ENCODE measurements at regions not wholly inside any gene's neighbourhood (a gene's known extent, or its start where the extent isn't known, plus 50 kb on each side); places are given as distances from the start of the nearest gene placed in this dataset.

GRCh38 chr14:104515811-104516780 is 63.5 kb upstream of the C14orf180 start:
- peaks cover 3 to 7% (median 3%) of the 10 kb centered on the region in 3 donors for H3K9me3 Mint-ChIP-seq
- H3K27me3 Mint-ChIP-seq = peaks cover 6% of the 10 kb centered on the region
- no peak overlapping the region for H3K27ac Mint-ChIP-seq
- H3K4me1 Mint-ChIP-seq = peaks cover 0 to 2% (median 0%) of the 10 kb centered on the region in 3 donors
- H3K4me3 Mint-ChIP-seq = no peak overlapping the region
- H3K36me3 Mint-ChIP-seq = peaks cover 1% of the 10 kb centered on the region

GRCh38 chr14:104516906-104517305 is 62.7 kb upstream of the C14orf180 start:
- Mint-ChIP-seq H3K27ac (no peak overlapping the region), H3K9me3 (peaks cover 3 to 7% (median 3%) of the 10 kb centered on the region in 3 donors), H3K27me3 (peaks cover 6% of the 10 kb centered on the region), H3K4me3 (no peak overlapping the region), H3K4me1 (peaks cover 0 to 3% (median 2%) of the 10 kb centered on the region in 3 donors), H3K36me3 (peaks cover 1% of the 10 kb centered on the region)

- Mint-ChIP-seq H3K4me1 (peaks cover 0 to 3% (median 2%) of the 10 kb centered on the region in 3 donors), H3K27ac (no peak overlapping the region)
Observed at GRCh38 chr14:104517426-104517825, 62.1 kb upstream of the C14orf180 start.

GRCh38 chr14:104517867-104518266 is 61.7 kb upstream of the C14orf180 start:
- peaks cover 0 to 3% (median 2%) of the 10 kb centered on the region in 3 donors for H3K4me1 Mint-ChIP-seq
- no peak overlapping the region for H3K4me3 Mint-ChIP-seq
- peaks cover 1% of the 10 kb centered on the region for H3K36me3 Mint-ChIP-seq
- no peak overlapping the region for H3K27ac Mint-ChIP-seq
- peaks cover 3 to 7% (median 3%) of the 10 kb centered on the region in 3 donors for H3K9me3 Mint-ChIP-seq
- peaks cover 3% of the 10 kb centered on the region for H3K27me3 Mint-ChIP-seq

More at GRCh38 chr14:104517426-104517825, 62.1 kb upstream of the C14orf180 start:
- H3K4me3 Mint-ChIP-seq = no peak overlapping the region
- peaks cover 3 to 7% (median 3%) of the 10 kb centered on the region in 3 donors for H3K9me3 Mint-ChIP-seq
- peaks cover 1% of the 10 kb centered on the region for H3K36me3 Mint-ChIP-seq
- peaks cover 3% of the 10 kb centered on the region for H3K27me3 Mint-ChIP-seq

- peaks cover 3 to 7% (median 5%) of the 10 kb centered on the region in 3 donors for H3K9me3 Mint-ChIP-seq
- peaks cover 3% of the 10 kb centered on the region for H3K27me3 Mint-ChIP-seq
- H3K4me3 Mint-ChIP-seq = no peak overlapping the region
- H3K36me3 Mint-ChIP-seq = peaks cover 1% of the 10 kb centered on the region
- H3K27ac Mint-ChIP-seq = no peak overlapping the region
- peaks cover 0 to 3% (median 2%) of the 10 kb centered on the region in 3 donors for H3K4me1 Mint-ChIP-seq
Observed at GRCh38 chr14:104518659-104519350, 60.8 kb upstream of the C14orf180 start.

- Mint-ChIP-seq H3K27ac (no peak overlapping the region), H3K27me3 (peaks cover 1% of the 10 kb centered on the region), H3K36me3 (peaks cover 1% of the 10 kb centered on the region), H3K9me3 (peaks cover 3 to 9% (median 5%) of the 10 kb centered on the region in 3 donors), H3K4me3 (no peak overlapping the region), H3K4me1 (peaks cover 0 to 3% (median 2%) of the 10 kb centered on the region in 3 donors)
Observed at GRCh38 chr14:104519721-104520120, 59.8 kb upstream of the C14orf180 start.

- peaks cover 3 to 15% (median 5%) of the 10 kb centered on the region in 3 donors for H3K9me3 Mint-ChIP-seq
- H3K4me3 Mint-ChIP-seq = no peak overlapping the region
- H3K27me3 Mint-ChIP-seq = peaks cover 1% of the 10 kb centered on the region
- H3K4me1 Mint-ChIP-seq = peaks cover 0 to 3% (median 0%) of the 10 kb centered on the region in 3 donors
- H3K36me3 Mint-ChIP-seq = peaks cover 1% of the 10 kb centered on the region
- H3K27ac Mint-ChIP-seq = peak overlapping the region in 1 of 3 donors; percentile 85
Observed at GRCh38 chr14:104520620-104521410, 58.7 kb upstream of the C14orf180 start.

- no peak overlapping the region for H3K4me3 Mint-ChIP-seq
- H3K9me3 Mint-ChIP-seq = peaks cover 7 to 22% (median 7%) of the 10 kb centered on the region in 3 donors
- H3K27me3 Mint-ChIP-seq = no peaks in the 10 kb centered on the region
- H3K36me3 Mint-ChIP-seq = peaks cover 4% of the 10 kb centered on the region
- no peak overlapping the region for H3K27ac Mint-ChIP-seq
- H3K4me1 Mint-ChIP-seq = peaks cover 0 to 3% (median 0%) of the 10 kb centered on the region in 3 donors
Observed at GRCh38 chr14:104521816-104522745, 57.5 kb upstream of the C14orf180 start.

- H3K36me3 Mint-ChIP-seq = peaks cover 4% of the 10 kb centered on the region
- no peak overlapping the region for H3K4me3 Mint-ChIP-seq
- peaks cover 6 to 25% (median 7%) of the 10 kb centered on the region in 3 donors for H3K9me3 Mint-ChIP-seq
- no peaks in the 10 kb centered on the region for H3K27me3 Mint-ChIP-seq
- no peak overlapping the region for H3K27ac Mint-ChIP-seq
- H3K4me1 Mint-ChIP-seq = peaks cover 0 to 3% (median 0%) of the 10 kb centered on the region in 3 donors
Observed at GRCh38 chr14:104522926-104523545, 56.5 kb upstream of the C14orf180 start.

- Mint-ChIP-seq H3K27me3 (peaks cover 2% of the 10 kb centered on the region), H3K4me3 (no peak overlapping the region), H3K4me1 (peaks cover 0 to 3% (median 0%) of the 10 kb centered on the region in 3 donors), H3K27ac (no peak overlapping the region), H3K9me3 (peaks cover 6 to 29% (median 7%) of the 10 kb centered on the region in 3 donors), H3K36me3 (peaks cover 4% of the 10 kb centered on the region)
Observed at GRCh38 chr14:104523546-104523935, 56.0 kb upstream of the C14orf180 start.

GRCh38 chr14:104524726-104525125 is 54.8 kb upstream of the C14orf180 start:
- Mint-ChIP-seq H3K27ac (no peak overlapping the region), H3K4me1 (peaks cover 0 to 3% (median 0%) of the 10 kb centered on the region in 3 donors), H3K9me3 (peaks cover 6 to 29% (median 7%) of the 10 kb centered on the region in 3 donors), H3K27me3 (peaks cover 2% of the 10 kb centered on the region), H3K36me3 (peaks cover 4% of the 10 kb centered on the region), H3K4me3 (no peak overlapping the region)

GRCh38 chr14:104526723-104527645 is 52.6 kb upstream of the C14orf180 start:
- peaks cover 2% of the 10 kb centered on the region for H3K27me3 Mint-ChIP-seq
- peaks cover 4% of the 10 kb centered on the region for H3K36me3 Mint-ChIP-seq
- no peak overlapping the region for H3K27ac Mint-ChIP-seq
- H3K4me1 Mint-ChIP-seq = no peaks in the 10 kb centered on the region
- H3K4me3 Mint-ChIP-seq = no peak overlapping the region
- peaks cover 6 to 29% (median 7%) of the 10 kb centered on the region in 3 donors for H3K9me3 Mint-ChIP-seq
